Activated naive CD4-positive, alpha-beta T cell treated with anti-CD3 and anti-CD28 coated beads, Interleukin-2, amount 10 ng/mL, durations not matched to agents 7 days and 5 days (primary cell): ENCODE measurements at regions not wholly inside any gene's neighbourhood (a gene's known extent, or its start where the extent isn't known, plus 50 kb on each side); places are given as distances from the start of the nearest gene placed in this dataset.

ENCODE experiments used
- CTCF ChIA-PET: fragments of 350-600 bp; sonication (Branson Sonifier 250); formaldehyde crosslinking; loops from one replicate; lab custom pipeline; 2021; ENCODE audit warnings: antibody characterized with exemption; lab: Charles Lee
- DNase-seq: peaks from one replicate; pipeline ENCODE4 v3.0.0-alpha.2; 2020
- H3K27ac Mint-ChIP-seq: one replicate; pipeline ENCODE4 v1.8.0; 2021; ENCODE audit warnings: mild to moderate bottlenecking, moderate library complexity, mixed read lengths
- H3K27me3 Mint-ChIP-seq: one replicate; pipeline ENCODE4 v1.8.0; 2021; ENCODE audit warnings: mild to moderate bottlenecking, mixed read lengths
- H3K36me3 Mint-ChIP-seq: one replicate; pipeline ENCODE4 v1.8.0; 2021; ENCODE audit warnings: mixed read lengths
- H3K4me1 Mint-ChIP-seq: one replicate; pipeline ENCODE4 v1.8.0; 2021; ENCODE audit warnings: mixed read lengths
- H3K4me3 Mint-ChIP-seq: one replicate; pipeline ENCODE4 v1.8.0; 2021; ENCODE audit warnings: mild to moderate bottlenecking, moderate library complexity, mixed read lengths
- H3K9me3 Mint-ChIP-seq: one replicate; pipeline ENCODE4 v1.8.0; 2021; ENCODE audit warnings: mixed read lengths

- CTCF ChIA-PET, result no interaction called here
- DNase-seq, result no peak
- H3K36me3 Mint-ChIP-seq, result no peaks in the 10 kb centered on the region
- no peaks in the 10 kb centered on the region for H3K9me3 Mint-ChIP-seq
- no peaks in the 10 kb centered on the region for H3K27me3 Mint-ChIP-seq
- H3K4me1 Mint-ChIP-seq, result no peaks in the 10 kb centered on the region
- H3K27ac Mint-ChIP-seq, result no peak overlapping the region
- H3K4me3 Mint-ChIP-seq, result no peak overlapping the region
Observed at GRCh38 chr5:112112346-112112745, 306.7 kb downstream of the EPB41L4A start.

GRCh38 chr5:112109331-112110007, 309.6 kb downstream of the EPB41L4A start:
- no peaks in the 10 kb centered on the region for H3K4me1 Mint-ChIP-seq
- no peaks in the 10 kb centered on the region for H3K9me3 Mint-ChIP-seq
- no peaks in the 10 kb centered on the region for H3K36me3 Mint-ChIP-seq
- no peaks in the 10 kb centered on the region for H3K27me3 Mint-ChIP-seq
- H3K27ac Mint-ChIP-seq, result no peak overlapping the region
- H3K4me3 Mint-ChIP-seq, result no peak overlapping the region
- DNase-seq, result no peak
- CTCF ChIA-PET, result no interaction called here

- no peak overlapping the region for H3K4me3 Mint-ChIP-seq
- H3K27ac Mint-ChIP-seq, result no peak overlapping the region
- CTCF ChIA-PET, result no interaction called here
- H3K4me1 Mint-ChIP-seq, result no peaks in the 10 kb centered on the region
- H3K36me3 Mint-ChIP-seq, result no peaks in the 10 kb centered on the region
- DNase-seq, result no peak
- H3K27me3 Mint-ChIP-seq, result no peaks in the 10 kb centered on the region
- H3K9me3 Mint-ChIP-seq, result no peaks in the 10 kb centered on the region
Observed at GRCh38 chr5:112106878-112107277, 312.2 kb downstream of the EPB41L4A start.

GRCh38 chr5:112097768-112098167, 321.3 kb downstream of the EPB41L4A start:
- H3K4me1 Mint-ChIP-seq, result no peaks in the 10 kb centered on the region
- no peaks in the 10 kb centered on the region for H3K36me3 Mint-ChIP-seq
- H3K27me3 Mint-ChIP-seq, result peaks cover 4% of the 10 kb centered on the region
- DNase-seq, result no peak
- H3K9me3 Mint-ChIP-seq, result no peaks in the 10 kb centered on the region
- H3K27ac Mint-ChIP-seq, result no peak overlapping the region
- H3K4me3 Mint-ChIP-seq, result no peak overlapping the region
- CTCF ChIA-PET, result interaction anchor here (1.8 kb wide), 1 partner anchor 819 kb away, joined by 3 read pairs; no protein-coding TSS in a partner anchor

GRCh38 chr5:112087222-112087621, 330.2 kb upstream of the NREP start:
- Mint-ChIP-seq H3K27me3 (no peaks in the 10 kb centered on the region), H3K9me3 (no peaks in the 10 kb centered on the region), H3K27ac (no peak overlapping the region), H3K4me1 (no peaks in the 10 kb centered on the region), H3K4me3 (no peak overlapping the region), H3K36me3 (no peaks in the 10 kb centered on the region)
- CTCF ChIA-PET, result interaction anchor here (0.8 kb wide), 1 partner anchor 14 kb away, joined by 3 read pairs; no protein-coding TSS in a partner anchor
- DNase-seq, result no peak

- H3K27me3 Mint-ChIP-seq, result no peaks in the 10 kb centered on the region
- no peaks in the 10 kb centered on the region for H3K4me1 Mint-ChIP-seq
- H3K36me3 Mint-ChIP-seq, result no peaks in the 10 kb centered on the region
- CTCF ChIA-PET, result interaction anchor here (0.8 kb wide), 1 partner anchor 15 kb away, joined by 3 read pairs; no protein-coding TSS in a partner anchor
- no peak overlapping the region for H3K4me3 Mint-ChIP-seq
- no peak for DNase-seq
- H3K27ac Mint-ChIP-seq, result no peak overlapping the region
- H3K9me3 Mint-ChIP-seq, result no peaks in the 10 kb centered on the region
Observed at GRCh38 chr5:112086740-112087139, 329.7 kb upstream of the NREP start.

GRCh38 chr5:112084149-112084548, 327.2 kb upstream of the NREP start:
- no peak for DNase-seq
- no peaks in the 10 kb centered on the region for H3K36me3 Mint-ChIP-seq
- no peaks in the 10 kb centered on the region for H3K9me3 Mint-ChIP-seq
- no peaks in the 10 kb centered on the region for H3K27me3 Mint-ChIP-seq
- CTCF ChIA-PET, result no interaction called here
- no peak overlapping the region for H3K4me3 Mint-ChIP-seq
- H3K27ac Mint-ChIP-seq, result no peak overlapping the region
- no peaks in the 10 kb centered on the region for H3K4me1 Mint-ChIP-seq

- H3K4me3 Mint-ChIP-seq, result no peak overlapping the region
- no peaks in the 10 kb centered on the region for H3K9me3 Mint-ChIP-seq
- no peaks in the 10 kb centered on the region for H3K27me3 Mint-ChIP-seq
- no peak overlapping the region for H3K27ac Mint-ChIP-seq
- CTCF ChIA-PET, result no interaction called here
- H3K4me1 Mint-ChIP-seq, result no peaks in the 10 kb centered on the region
- H3K36me3 Mint-ChIP-seq, result no peaks in the 10 kb centered on the region
- DNase-seq, result no peak
Observed at GRCh38 chr5:112083623-112084022, 326.6 kb upstream of the NREP start.

GRCh38 chr5:112077180-112077579, 320.2 kb upstream of the NREP start:
- Mint-ChIP-seq H3K4me3 (no peak overlapping the region), H3K36me3 (no peaks in the 10 kb centered on the region), H3K9me3 (no peaks in the 10 kb centered on the region), H3K27me3 (no peaks in the 10 kb centered on the region), H3K4me1 (peaks cover 2% of the 10 kb centered on the region), H3K27ac (no peak overlapping the region)
- CTCF ChIA-PET, result no interaction called here
- no peak for DNase-seq

GRCh38 chr5:112070022-112070421, 313.0 kb upstream of the NREP start:
- no peaks in the 10 kb centered on the region for H3K27me3 Mint-ChIP-seq
- no peak overlapping the region for H3K27ac Mint-ChIP-seq
- H3K9me3 Mint-ChIP-seq, result no peaks in the 10 kb centered on the region
- no peak for DNase-seq
- H3K4me3 Mint-ChIP-seq, result no peak overlapping the region
- CTCF ChIA-PET, result no interaction called here
- no peaks in the 10 kb centered on the region for H3K4me1 Mint-ChIP-seq
- H3K36me3 Mint-ChIP-seq, result no peaks in the 10 kb centered on the region

GRCh38 chr5:112069329-112069728, 312.3 kb upstream of the NREP start:
- Mint-ChIP-seq H3K9me3 (no peaks in the 10 kb centered on the region), H3K36me3 (no peaks in the 10 kb centered on the region), H3K27me3 (no peaks in the 10 kb centered on the region), H3K4me1 (no peaks in the 10 kb centered on the region), H3K4me3 (no peak overlapping the region), H3K27ac (no peak overlapping the region)
- CTCF ChIA-PET, result no interaction called here
- no peak for DNase-seq

- Mint-ChIP-seq H3K4me1 (no peaks in the 10 kb centered on the region), H3K36me3 (no peaks in the 10 kb centered on the region), H3K27ac (no peak overlapping the region), H3K27me3 (no peaks in the 10 kb centered on the region), H3K9me3 (no peaks in the 10 kb centered on the region), H3K4me3 (no peak overlapping the region)
- DNase-seq, result no peak
- CTCF ChIA-PET, result no interaction called here
Observed at GRCh38 chr5:112068593-112068992, 311.6 kb upstream of the NREP start.

- Mint-ChIP-seq H3K4me1 (no peaks in the 10 kb centered on the region), H3K4me3 (no peak overlapping the region), H3K9me3 (no peaks in the 10 kb centered on the region), H3K27ac (no peak overlapping the region), H3K27me3 (no peaks in the 10 kb centered on the region), H3K36me3 (no peaks in the 10 kb centered on the region)
- DNase-seq, result no peak
- CTCF ChIA-PET, result interaction anchor here (1.2 kb wide), 1 partner anchor 13 kb away, joined by 3 read pairs; no protein-coding TSS in a partner anchor
Observed at GRCh38 chr5:112065781-112066180, 308.8 kb upstream of the NREP start.

- CTCF ChIA-PET, result no interaction called here
- H3K36me3 Mint-ChIP-seq, result no peaks in the 10 kb centered on the region
Observed at GRCh38 chr5:112064956-112065355, 308.0 kb upstream of the NREP start.

GRCh38 chr5:112064271-112064701, 307.3 kb upstream of the NREP start:
- no peaks in the 10 kb centered on the region for H3K4me1 Mint-ChIP-seq
- no peaks in the 10 kb centered on the region for H3K27me3 Mint-ChIP-seq
- no peak for DNase-seq
- H3K27ac Mint-ChIP-seq, result no peak overlapping the region
- H3K36me3 Mint-ChIP-seq, result no peaks in the 10 kb centered on the region
- no peaks in the 10 kb centered on the region for H3K9me3 Mint-ChIP-seq
- H3K4me3 Mint-ChIP-seq, result no peak overlapping the region
- CTCF ChIA-PET, result no interaction called here

More at GRCh38 chr5:112064956-112065355, 308.0 kb upstream of the NREP start:
- Mint-ChIP-seq H3K27ac (no peak overlapping the region), H3K4me1 (no peaks in the 10 kb centered on the region), H3K4me3 (no peak overlapping the region), H3K27me3 (no peaks in the 10 kb centered on the region), H3K9me3 (no peaks in the 10 kb centered on the region)
- no peak for DNase-seq
